Tibial artery (tissue), 4 donors: ENCODE measurements at regions not wholly inside any gene's neighbourhood (a gene's known extent, or its start where the extent isn't known, plus 50 kb on each side); places are given as distances from the start of the nearest gene placed in this dataset.

Experiments
- DNase-seq, 2 donors: peaks; one replicate each; pipeline ENCODE4 v3.0.0-alpha.2; 2019
- H3K27ac ChIP-seq, 2 donors: fragments of 200-600 bp; sonication (generic) in 1 of 2; 1 replicate in 1 of 2; 2 replicates in 1 of 2; pipeline ENCODE4 v1.5.1; 2018 to 2019; ENCODE audit warnings: mild to moderate bottlenecking in 1 of 2
- H3K27me3 ChIP-seq, 2 donors: fragments of 200-600 bp; sonication (generic) in 1 of 2; one replicate each; pipeline versions ENCODE4 v1.5.1 to v1.6.0; 2016 to 2019
- H3K36me3 ChIP-seq, 3 donors: fragments of 200-600 bp; sonication (generic) in 2 of 3; one replicate each; pipeline ENCODE4 v1.5.1; 2016 to 2019; ENCODE audit warnings: mild to moderate bottlenecking in 2 of 3
- H3K4me1 ChIP-seq, 4 donors: fragments of 200-600 bp; sonication (generic) in 2 of 4; 1 replicate in 3 of 4; 2 replicates in 1 of 4; pipeline ENCODE4 v1.5.1; 2016 to 2019
- H3K4me3 ChIP-seq, 2 donors: fragments of 200-600 bp; sonication (generic) in 1 of 2; 1 replicate in 1 of 2; 2 replicates in 1 of 2; pipeline ENCODE4 v1.5.1; 2018 to 2019; ENCODE audit warnings: mild to moderate bottlenecking in 2 of 2
- H3K9me3 ChIP-seq, 3 donors: fragments of 200-600 bp; sonication (generic) in 1 of 3; one replicate each; pipeline ENCODE4 v1.5.1; 2016 to 2019
- intact Hi-C: fragments of 100-400 bp; cut with DNase I; formaldehyde crosslinking; loops from one replicate; pipeline ENCODE4 v1.15.0; 2023; ENCODE audit warnings: low total_unique reads
- TF ChIP-seq, protein P1 (sequence below), 2 experiments: fragments of 200-600 bp in 1 of 2; fragments of 450-650 bp in 1 of 2; IDR thresholded peaks; one replicate each; pipeline ENCODE4 v1.5.1; 2017 to 2019; ENCODE audit warnings: antibody characterized with exemption in 2 of 2, mild to moderate bottlenecking in 1 of 2, moderate library complexity in 1 of 2

DNA sequence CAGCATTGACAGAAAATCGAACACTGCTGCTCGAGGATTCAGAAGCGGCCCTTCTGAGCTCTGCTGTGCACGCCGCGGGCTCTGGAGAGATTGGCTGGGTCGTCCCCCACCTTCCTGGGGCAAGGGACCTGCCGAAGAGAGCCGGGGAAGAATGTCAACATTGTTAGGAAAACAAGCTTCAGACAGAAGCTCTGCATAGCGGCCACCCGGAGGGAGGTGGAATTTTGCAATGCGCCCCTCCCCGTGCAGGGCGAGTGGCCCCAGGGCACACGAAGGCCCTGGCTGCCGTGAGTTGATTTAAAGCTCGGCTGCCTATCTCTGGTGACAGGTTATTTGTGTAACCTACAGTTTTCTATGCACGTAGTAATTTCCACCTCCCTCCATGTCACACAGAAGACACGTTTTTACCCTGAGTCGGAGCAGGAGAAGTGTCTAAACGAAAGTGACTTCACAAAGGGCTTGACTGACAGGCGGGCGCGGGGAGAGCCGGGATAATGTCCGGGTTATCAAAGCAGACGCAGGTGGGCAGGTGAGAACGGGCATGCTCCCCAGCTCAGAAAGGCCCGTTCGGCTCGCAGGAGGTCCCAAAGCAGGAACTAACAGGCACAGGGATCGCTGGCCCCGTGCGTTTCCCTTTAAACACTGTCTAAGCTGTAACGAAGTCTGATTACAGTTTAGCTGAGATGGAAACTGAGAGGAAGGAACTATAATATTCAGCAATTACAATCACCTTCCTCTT lies 84.6 kb downstream of the PDGFA start:
- peaks cover 0 to 3% (median 0%) of the 10 kb centered on the region in 4 donors for H3K4me1 ChIP-seq
- TF ChIP-seq, protein P1, sequence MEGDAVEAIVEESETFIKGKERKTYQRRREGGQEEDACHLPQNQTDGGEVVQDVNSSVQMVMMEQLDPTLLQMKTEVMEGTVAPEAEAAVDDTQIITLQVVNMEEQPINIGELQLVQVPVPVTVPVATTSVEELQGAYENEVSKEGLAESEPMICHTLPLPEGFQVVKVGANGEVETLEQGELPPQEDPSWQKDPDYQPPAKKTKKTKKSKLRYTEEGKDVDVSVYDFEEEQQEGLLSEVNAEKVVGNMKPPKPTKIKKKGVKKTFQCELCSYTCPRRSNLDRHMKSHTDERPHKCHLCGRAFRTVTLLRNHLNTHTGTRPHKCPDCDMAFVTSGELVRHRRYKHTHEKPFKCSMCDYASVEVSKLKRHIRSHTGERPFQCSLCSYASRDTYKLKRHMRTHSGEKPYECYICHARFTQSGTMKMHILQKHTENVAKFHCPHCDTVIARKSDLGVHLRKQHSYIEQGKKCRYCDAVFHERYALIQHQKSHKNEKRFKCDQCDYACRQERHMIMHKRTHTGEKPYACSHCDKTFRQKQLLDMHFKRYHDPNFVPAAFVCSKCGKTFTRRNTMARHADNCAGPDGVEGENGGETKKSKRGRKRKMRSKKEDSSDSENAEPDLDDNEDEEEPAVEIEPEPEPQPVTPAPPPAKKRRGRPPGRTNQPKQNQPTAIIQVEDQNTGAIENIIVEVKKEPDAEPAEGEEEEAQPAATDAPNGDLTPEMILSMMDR (IDR thresholded peaks at IDR 0.05), result no peak
- H3K4me3 ChIP-seq, result no peak overlapping the region
- peaks cover 0 to 3% of the 10 kb centered on the region in 2 donors for H3K27me3 ChIP-seq
- no peak overlapping the region for H3K27ac ChIP-seq
- no peak for DNase-seq
- no peaks in the 10 kb centered on the region for H3K9me3 ChIP-seq
- intact Hi-C loops, result no loop called here
- H3K36me3 ChIP-seq, result no peaks in the 10 kb centered on the region

DNA sequence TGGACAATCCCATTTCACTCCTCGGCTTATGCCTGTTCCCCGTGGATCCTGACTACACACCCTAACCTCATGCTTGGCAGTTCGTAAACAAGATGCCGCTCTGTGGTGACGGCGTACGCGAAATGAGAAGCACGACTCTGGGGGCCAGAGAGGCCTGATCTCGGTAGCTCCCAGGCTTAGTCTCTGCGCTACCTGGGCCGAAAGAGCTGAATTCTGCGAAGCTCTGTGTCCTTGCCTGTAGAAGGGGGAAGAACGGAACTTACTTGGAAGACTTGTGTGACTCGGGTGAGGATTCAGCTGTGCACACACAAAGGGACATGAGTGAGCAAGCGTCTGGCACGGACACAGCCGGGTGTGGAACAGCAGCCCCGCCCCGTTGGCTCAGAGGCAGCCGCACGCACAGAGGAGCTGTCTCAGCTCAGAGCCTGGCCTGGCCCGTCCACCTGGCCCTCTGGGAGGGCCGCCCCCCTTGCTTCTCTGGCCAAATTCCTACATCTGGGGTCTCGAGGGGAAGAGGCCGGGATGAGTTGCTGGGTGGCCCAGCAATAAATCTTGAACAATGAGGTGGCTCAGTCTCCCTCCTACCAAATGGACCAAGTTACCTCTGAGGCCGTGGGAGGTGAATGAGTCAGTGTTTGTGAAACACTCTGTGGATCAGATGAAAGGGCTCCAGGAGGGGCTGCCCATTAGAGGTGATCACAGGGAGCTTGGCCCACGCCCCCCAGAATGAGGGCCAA lies 83.8 kb downstream of the PDGFA start:
- intact Hi-C loops, result no loop called here
- Histone ChIP-seq H3K36me3 (no peaks in the 10 kb centered on the region), H3K27me3 (peaks cover 0 to 3% of the 10 kb centered on the region in 2 donors), H3K4me3 (no peak overlapping the region), H3K9me3 (no peaks in the 10 kb centered on the region), H3K27ac (no peak overlapping the region), H3K4me1 (peaks cover 0 to 3% (median 0%) of the 10 kb centered on the region in 4 donors)
- DNase-seq, result no peak
- TF ChIP-seq, protein P1 (IDR thresholded peaks at IDR 0.05), result no peak

DNA sequence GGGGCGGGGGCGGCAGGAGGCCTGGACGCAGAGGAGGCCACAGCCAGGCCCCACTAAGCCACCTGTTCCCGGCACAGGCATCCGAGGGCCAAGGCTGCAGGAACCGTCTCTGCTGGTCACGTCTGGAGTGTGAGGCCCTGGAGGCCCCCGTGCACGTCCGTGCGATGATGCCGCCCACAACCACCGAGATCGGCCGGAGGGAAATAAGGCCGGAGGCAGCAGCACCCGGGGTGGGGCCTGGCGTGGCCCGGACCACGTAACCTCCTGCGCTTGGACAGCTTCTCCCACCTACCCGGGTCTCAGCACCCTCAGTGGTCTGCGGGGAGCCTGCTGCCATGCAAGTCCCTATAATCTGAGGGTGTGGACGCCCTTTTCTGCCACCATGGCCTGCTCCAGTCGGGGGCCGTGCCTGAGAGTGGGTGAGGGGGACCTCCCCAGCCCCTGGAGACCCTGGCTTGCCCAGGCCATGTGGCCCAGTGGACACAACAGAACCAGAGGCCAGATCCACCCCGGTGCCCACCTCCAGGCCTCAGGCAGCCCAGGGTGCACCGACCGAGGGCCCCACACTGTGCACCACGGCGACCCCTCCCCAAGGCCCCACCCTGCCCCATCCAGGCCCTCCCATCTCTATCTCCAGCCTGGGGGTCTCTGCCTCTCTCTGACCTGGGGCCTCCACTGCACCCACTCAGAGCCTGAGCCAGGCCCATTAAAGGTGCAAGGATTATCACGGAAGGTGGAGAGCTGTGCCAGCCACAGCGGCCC lies 83.1 kb downstream of the PDGFA start:
- no peak overlapping the region for H3K4me3 ChIP-seq
- peaks cover 0 to 3% (median 0%) of the 10 kb centered on the region in 4 donors for H3K4me1 ChIP-seq
- DNase-seq, result no peak
- H3K9me3 ChIP-seq, result no peaks in the 10 kb centered on the region
- intact Hi-C loops, result no loop called here
- peaks cover 0 to 3% of the 10 kb centered on the region in 2 donors for H3K27me3 ChIP-seq
- no peak overlapping the region for H3K27ac ChIP-seq
- no peaks in the 10 kb centered on the region for H3K36me3 ChIP-seq
- TF ChIP-seq, protein P1 (IDR thresholded peaks at IDR 0.05), result no peak

DNA sequence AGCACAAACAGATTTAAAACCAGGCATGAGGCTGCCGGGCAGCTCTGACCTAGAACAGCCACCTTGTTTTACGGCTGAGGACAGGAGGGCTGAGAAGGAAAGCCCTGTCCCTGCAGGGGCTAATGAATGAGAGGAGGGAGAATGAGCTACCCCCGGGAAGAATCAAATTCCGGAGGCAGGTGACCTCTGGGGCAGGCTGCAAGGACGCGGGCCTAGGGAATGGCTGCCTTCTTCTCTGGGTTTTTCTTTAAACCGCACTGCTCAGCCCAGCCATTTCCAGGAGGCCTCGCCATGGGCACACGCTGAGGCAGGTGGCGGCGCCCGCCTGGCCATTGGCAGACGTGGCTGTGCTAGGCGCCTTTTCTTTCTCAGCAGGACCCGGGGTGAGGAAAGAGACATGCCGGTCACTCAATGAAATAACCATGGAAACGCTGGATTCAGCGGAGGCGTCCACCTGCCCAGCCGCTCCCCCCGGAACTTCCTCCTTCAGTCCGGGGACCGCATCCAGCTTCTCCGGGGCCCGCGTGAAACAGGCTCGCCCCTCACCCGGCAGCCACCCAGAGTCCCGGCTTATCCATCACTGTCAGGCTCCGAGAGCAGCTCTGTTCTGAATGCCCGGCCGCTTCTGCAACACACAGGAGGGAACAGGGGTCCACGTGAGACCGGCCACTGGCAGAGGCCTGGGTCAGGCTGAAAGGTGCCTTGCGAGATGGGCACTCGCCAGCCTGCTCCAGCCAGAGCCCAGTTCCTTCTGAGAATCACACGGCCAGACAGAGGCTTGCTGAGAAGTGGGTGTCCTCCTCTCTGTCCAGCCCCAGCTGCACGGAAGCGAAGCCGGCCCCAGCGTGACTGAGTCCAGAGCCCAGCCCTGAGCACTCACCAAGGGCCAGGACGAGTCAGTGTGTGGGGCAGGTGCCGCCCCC lies 82.1 kb downstream of the PDGFA start:
- TF ChIP-seq, protein P1 (IDR thresholded peaks at IDR 0.05), result no peak
- no peak for DNase-seq
- Histone ChIP-seq H3K4me3 (no peak overlapping the region), H3K4me1 (peaks cover 0 to 3% (median 0%) of the 10 kb centered on the region in 4 donors), H3K27ac (no peak overlapping the region), H3K9me3 (no peaks in the 10 kb centered on the region), H3K27me3 (peaks cover 0 to 3% of the 10 kb centered on the region in 2 donors), H3K36me3 (no peaks in the 10 kb centered on the region)
- intact Hi-C loops, result no loop called here

DNA sequence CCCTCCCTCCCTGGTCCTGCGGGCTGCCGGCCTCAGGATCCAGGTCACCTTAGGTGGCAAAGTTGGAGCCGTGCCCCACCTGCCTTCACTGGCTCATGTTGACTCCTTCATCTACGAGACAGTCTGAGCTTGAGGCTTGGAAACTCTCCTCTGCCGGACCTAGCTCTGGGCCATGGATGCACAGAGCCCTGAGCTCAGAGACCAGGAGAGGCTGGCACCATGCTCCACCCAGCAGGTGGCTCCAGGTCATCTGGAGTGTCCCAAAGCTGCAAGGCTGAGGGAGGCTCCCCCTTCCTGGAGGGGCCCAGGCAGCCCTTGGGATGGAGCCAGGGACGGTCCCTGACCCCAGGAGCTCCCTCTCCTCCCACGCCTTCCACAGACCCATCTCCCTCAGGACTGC lies 81.3 kb downstream of the PDGFA start:
- intact Hi-C loops, result no loop called here
- peaks cover 0 to 3% (median 0%) of the 10 kb centered on the region in 4 donors for H3K4me1 ChIP-seq
- H3K27me3 ChIP-seq, result no peaks in the 10 kb centered on the region
- no peaks in the 10 kb centered on the region for H3K9me3 ChIP-seq
- H3K27ac ChIP-seq, result no peak overlapping the region
- H3K4me3 ChIP-seq, result no peak overlapping the region
- TF ChIP-seq, protein P1 (IDR thresholded peaks at IDR 0.05), result no peak
- H3K36me3 ChIP-seq, result no peaks in the 10 kb centered on the region
- DNase-seq, result no peak
